SIG-M5 (cell line): ENCODE measurements at regions not wholly inside any gene's neighbourhood (a gene's known extent, or its start where the extent isn't known, plus 50 kb on each side); places are given as distances from the start of the nearest gene placed in this dataset.

Experiments
- DNase-seq: peaks from one replicate; lab custom pipeline; 2025; lab: John Stamatoyannopoulos, UW

GRCh38 chr6:87995461-87995860 is 52.2 kb upstream of the SPACA1 start:
- DNase-seq, result no peak

GRCh38 chr6:87993356-87993755 is 54.3 kb upstream of the SPACA1 start:
- no peak for DNase-seq

DNA sequence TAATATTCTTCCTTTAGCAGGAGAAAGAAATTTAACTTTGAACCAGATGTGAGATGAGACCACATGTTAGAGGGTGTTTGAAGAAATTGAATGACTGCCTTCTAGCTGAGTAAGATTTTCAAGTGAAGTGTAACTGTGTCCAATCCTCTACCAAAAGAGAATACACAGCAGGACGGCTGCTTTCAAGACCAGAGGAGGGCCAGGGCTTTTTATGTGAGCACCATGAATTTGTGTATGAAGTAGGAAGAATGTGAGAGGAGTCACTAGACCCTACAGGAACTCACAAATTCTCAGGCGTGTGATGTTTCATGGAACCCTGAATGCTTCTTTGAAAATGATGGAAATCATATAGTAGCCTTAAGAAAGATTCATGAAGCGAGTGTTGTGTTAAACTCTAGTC is 56.8 kb upstream of the SPACA1 start:
- no peak for DNase-seq

DNA sequence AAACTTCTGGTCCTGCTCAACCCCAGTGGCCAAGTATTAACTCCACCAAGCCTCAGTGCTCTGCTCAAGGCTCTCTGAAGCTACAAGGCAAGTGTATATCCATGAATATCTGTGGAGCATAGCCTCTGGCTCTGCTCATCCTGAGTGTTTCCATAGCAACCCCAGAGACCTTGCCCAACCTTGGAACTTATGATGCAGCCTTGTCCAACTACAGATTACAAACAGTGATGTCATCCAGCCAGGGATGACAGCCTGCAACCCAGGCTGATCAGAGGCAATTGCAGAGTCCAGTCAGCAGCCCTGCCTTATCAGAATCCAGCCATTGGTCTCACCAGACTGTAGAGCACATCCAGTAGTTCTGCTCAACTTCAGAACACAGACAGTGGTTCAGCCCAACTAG is 65.5 kb upstream of the SPACA1 start:
- DNase-seq, result no peak

GRCh38 chr6:87979737-87980136 is 67.9 kb upstream of the SPACA1 start:
- no peak for DNase-seq

DNA sequence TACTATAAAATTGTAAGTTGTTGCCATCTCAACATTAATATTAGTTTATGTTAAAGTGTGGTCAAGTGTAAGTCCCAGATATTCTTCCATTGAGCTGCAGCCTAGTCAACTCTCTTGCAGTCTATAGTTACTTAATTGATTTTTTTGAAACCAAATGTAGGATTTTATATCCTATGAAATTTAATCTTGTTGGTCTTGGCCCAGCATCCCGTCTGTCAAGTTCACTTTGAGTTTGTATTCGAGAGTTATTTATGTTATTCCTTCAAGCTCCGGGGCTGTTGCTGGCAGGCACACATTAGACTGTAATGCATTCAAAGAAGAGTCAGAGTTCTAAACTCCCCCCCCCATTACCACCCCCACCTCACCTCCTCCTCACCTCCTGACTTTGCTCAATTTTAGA is 71.0 kb upstream of the SPACA1 start:
- no peak for DNase-seq

DNA sequence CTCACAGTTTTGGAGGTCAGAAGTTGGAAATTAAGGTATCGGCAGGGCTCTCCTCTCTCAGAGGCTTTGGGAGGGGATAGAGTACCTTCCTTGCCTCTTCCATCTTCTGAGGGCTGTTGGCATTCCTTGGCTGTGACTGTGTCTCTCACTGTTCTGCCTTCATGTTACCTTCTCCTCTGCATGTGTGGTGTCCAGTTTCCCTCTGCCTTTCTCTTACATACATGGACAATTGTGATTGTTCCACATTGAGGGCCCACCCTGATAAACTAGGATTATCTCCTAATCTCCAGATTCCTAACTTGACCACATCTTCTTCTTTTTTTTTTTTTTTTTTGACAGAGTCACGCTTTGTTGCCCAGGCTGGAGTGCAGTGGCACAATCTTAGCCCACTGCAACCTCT is 72.1 kb upstream of the SPACA1 start:
- no peak for DNase-seq

GRCh38 chr6:87972279-87972678 is 75.4 kb upstream of the SPACA1 start:
- DNase-seq, result no peak

DNA sequence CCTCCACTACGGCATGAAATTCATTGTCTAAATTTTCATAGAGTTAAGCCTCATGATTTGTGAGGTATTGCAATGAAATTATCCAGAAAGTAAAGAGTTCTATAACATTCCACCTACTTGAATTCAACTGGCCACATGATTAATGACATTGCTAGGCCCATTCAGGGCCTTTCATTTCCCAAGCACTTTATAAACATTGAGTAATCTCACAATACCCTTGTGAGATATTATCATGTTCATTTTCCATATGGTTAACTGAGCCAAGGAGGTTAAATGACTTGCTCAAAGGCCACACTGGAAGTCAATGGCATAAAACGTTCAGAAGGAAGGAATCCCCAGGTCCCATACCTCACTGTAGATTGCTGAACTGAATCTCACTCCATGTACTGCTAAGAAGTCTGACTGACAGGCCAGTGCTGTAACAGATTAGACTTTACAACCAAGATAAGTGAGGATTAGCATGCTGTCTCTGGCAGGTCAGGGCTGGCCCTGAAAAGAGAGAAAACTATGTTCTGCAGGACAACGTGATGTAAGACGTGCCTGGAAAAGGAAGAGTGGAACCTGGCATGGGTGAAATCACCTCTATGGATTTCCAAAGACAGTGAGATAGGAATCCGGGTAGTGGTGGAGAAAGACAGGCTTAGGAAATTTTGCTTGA is 75.9 kb upstream of the SPACA1 start:
- DNase-seq, result no peak

DNA sequence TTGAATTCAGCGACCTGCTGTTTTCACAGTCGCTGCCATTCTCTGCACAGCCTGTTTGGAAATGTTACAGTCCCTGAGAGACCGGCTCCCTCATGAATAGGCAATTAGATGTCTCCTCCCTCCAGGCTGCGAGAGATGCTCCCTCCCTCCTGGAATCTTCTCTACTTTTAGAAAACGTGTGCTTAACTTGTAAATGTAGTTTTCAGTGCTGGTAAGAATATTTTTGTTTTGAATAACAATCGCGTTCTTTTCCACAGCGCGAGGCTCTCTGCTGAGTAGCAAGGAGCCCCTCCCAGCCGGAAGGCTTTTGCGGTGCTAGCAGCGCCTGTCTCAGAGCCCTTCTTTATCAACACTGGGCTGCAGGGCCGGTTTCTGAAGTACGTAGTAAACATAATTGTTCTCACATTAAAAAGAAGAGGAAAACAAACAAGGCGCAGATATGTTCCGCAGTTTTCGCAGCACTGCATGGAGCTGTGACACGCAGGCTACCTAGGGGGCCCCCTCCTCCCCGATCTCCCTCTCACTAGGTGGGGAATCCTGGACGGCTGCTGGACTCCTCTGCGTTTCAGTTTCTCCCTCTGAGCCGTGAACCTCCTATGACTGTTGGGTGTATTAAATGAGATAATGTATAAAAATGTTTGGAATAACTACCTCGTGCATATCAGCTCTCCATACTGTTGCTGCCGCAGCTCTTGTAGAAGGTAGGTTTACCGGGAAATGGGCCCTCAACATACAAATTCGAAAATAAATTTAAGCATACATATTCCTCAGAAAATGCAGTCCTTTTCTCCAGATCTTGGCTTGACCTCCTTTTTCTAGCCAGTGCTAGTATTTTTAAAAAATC is 79.0 kb upstream of the SPACA1 start:
- DNase-seq, result no peak

DNA sequence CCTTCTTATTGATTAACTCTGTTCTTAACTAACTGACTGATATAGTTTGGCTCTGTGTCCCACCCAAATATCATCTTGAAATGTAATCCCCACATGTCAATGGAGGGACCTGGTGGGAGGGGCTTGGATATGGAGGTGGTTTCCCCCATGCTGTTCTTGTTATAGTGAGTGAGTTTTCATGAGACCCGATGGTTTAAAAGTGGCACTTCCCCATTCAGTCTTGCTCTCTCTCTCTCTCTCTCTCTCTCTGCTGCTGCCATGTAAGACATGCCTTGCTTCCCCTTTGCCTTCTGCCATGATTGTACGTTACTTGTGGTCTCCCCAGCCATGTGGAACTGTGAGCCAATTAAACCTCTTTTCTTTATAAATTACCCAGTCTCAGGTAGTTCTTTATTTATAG is 81.8 kb upstream of the SPACA1 start:
- DNase-seq, result no peak

DNA sequence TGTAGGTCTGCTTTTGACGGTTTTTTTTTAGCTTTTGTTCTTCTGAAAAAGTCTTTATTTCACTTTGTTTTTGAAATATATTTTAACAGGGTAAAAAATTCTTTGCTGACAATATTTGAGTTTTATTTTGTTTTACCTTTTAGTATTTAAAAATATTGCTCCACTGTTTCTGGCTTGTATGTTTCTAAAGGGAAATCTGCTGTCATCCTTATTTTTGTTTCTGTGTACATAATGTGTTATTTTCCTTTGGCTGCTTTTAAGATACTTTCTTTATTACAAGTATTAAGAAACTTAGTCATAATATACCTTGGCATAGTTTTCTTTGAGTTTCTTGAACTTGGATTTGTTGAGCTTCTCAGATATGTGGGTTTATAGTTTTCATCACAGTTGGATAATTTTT is 88.6 kb upstream of the SPACA1 start:
- no peak for DNase-seq

- DNase-seq, result no peak
Observed at GRCh38 chr6:87951751-87952150, 95.9 kb upstream of the SPACA1 start.

GRCh38 chr6:87950614-87951013 is 97.0 kb upstream of the SPACA1 start:
- DNase-seq, result no peak

DNA sequence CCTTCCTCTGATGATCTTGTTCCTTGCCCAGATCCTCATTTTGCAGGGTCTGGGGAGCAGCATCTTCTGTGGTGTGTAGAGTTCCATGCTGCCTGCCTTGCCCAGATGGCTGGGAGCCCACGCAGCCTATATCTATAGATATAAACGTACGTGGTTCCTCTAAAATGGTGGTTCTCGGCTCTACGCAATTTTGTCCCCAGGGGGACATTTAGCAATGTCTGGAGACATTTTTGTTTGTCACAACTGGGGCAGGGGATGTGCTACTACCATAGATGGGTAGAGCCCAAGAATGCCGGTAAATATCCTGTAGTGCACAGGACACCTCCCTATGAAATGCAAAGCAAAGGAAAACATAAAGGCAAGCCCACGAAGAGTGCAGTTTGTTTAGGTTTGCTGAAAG is 98.4 kb upstream of the SPACA1 start:
- DNase-seq, result no peak

GRCh38 chr6:87946669-87947068 is 101.0 kb upstream of the SPACA1 start:
- DNase-seq, result no peak

GRCh38 chr6:87945966-87946365 is 101.7 kb upstream of the SPACA1 start:
- no peak for DNase-seq

- DNase-seq, result no peak
Observed at GRCh38 chr6:87945181-87945580, 102.5 kb upstream of the SPACA1 start.

GRCh38 chr6:87944541-87944954 is 103.1 kb upstream of the SPACA1 start:
- no peak for DNase-seq

- DNase-seq, result no peak
Observed at GRCh38 chr6:87943191-87943590, 104.5 kb upstream of the SPACA1 start.

- DNase-seq, result no peak
Observed at GRCh38 chr6:87941556-87942358, 105.9 kb upstream of the SPACA1 start.

DNA sequence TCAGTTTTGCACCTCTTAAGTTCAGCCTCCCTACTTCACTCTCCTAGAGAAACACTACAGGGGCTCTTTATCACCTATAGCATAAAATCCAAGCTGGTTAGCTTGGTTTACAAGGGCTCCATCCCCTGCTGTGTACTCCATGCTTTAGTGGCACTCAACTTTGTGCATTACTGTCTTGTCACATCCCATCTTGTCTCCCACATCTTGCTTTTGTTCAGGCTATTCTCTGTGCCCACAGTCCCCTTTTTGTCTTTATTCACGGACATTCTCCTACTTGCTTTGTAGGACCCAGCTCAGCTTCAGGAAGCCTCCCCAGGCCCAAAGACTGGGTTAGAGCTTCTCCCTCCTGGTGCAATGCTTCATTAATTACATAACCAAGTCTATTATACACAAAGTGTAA is 107.9 kb upstream of the SPACA1 start:
- DNase-seq, result no peak

DNA sequence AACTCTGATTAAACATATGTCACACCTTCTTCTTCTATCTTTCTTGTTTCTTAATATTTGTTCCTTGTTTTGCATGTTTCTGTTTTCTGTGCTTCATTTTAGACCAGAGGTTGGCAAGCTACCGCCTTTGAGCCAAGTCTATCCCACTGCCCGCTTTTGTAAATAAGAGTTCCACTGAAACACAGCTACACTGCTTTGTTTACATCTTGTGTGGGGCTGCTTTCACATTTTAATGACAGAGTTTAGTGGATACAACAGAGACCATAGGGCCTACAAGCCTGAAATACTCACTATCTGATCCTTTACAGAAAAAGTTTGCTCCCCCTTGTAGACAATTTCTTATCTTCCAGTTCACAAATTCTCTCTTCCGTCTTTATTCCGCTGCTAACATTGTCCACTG is 109.4 kb upstream of the SPACA1 start:
- no peak for DNase-seq
